ENCODE measurements at regions not wholly inside any gene's neighbourhood (a gene's known extent, or its start where the extent isn't known, plus 50 kb on each side); places are given as distances from the start of the nearest gene placed in this dataset.

- no peaks in the 10 kb centered on the region for H3K9me3 ChIP-seq (ENCODE audit: control insufficient read depth, insufficient read depth, low read depth, low read length)
- no peak overlapping the region for H2AFZ ChIP-seq (ENCODE audit: low read length)
- H3K27ac ChIP-seq (ENCODE audit: insufficient read depth, low read length): no peak overlapping the region
- H3K4me2 ChIP-seq (ENCODE audit: extremely low read depth, insufficient read depth, low read length): no peak overlapping the region
- no peaks in the 10 kb centered on the region for H3K27me3 ChIP-seq (ENCODE audit: control insufficient read depth, insufficient read depth, low read length)
- H3K9ac ChIP-seq (ENCODE audit: insufficient read depth, low read length): no peak overlapping the region
- no peaks in the 10 kb centered on the region for H3K36me3 ChIP-seq (ENCODE audit: control insufficient read depth, insufficient read depth, low read length)
- H4K20me1 ChIP-seq (ENCODE audit: control insufficient read depth, extremely low read depth, insufficient read depth, low read length): no peaks in the 10 kb centered on the region
- no peaks in the 10 kb centered on the region for H3K4me1 ChIP-seq (ENCODE audit: control insufficient read depth, extremely low read depth, insufficient read depth, low read length)
- H3K79me2 ChIP-seq (ENCODE audit: control insufficient read depth, insufficient read depth, low read length): no peaks in the 10 kb centered on the region
- H3K4me3 ChIP-seq (replicated peaks in 1 of 4; ENCODE audit: control extremely low read depth in 1 of 4, insufficient read depth in 1 of 4, low read depth in 3 of 4, low read length in 4 of 4): no peak overlapping the region
- TF ChIP-seq EZH2 (IDR thresholded peaks at IDR 0.05; ENCODE audit: low read length, missing control alignments): no peak
- no peak for TF ChIP-seq CTCF (conservative IDR thresholded peaks at IDR 0.05 in 1 of 2, IDR thresholded peaks at IDR 0.05 in 1 of 2; ENCODE audit: low read depth in 1 of 2, low read length in 2 of 2)
- DNase-seq (ENCODE audit: low read depth in 2 of 2): no peak
Measured at GRCh38 chr1:177650947-177651346, 318.9 kb downstream of the SEC16B start.

- no peak for DNase-seq (ENCODE audit: low read depth in 2 of 2)
- TF ChIP-seq EZH2 (IDR thresholded peaks at IDR 0.05; ENCODE audit: low read length, missing control alignments) (no peak), CTCF (conservative IDR thresholded peaks at IDR 0.05 in 1 of 2, IDR thresholded peaks at IDR 0.05 in 1 of 2; ENCODE audit: low read depth in 1 of 2, low read length in 2 of 2) (no peak)
- Histone ChIP-seq H3K9ac (ENCODE audit: insufficient read depth, low read length) (no peak overlapping the region), H2AFZ (ENCODE audit: low read length) (no peak overlapping the region), H3K4me3 (replicated peaks in 1 of 4; ENCODE audit: control extremely low read depth in 1 of 4, insufficient read depth in 1 of 4, low read depth in 3 of 4, low read length in 4 of 4) (no peak overlapping the region), H3K27ac (ENCODE audit: insufficient read depth, low read length) (no peak overlapping the region), H4K20me1 (ENCODE audit: control insufficient read depth, extremely low read depth, insufficient read depth, low read length) (no peaks in the 10 kb centered on the region), H3K36me3 (ENCODE audit: control insufficient read depth, insufficient read depth, low read length) (no peaks in the 10 kb centered on the region), H3K79me2 (ENCODE audit: control insufficient read depth, insufficient read depth, low read length) (no peaks in the 10 kb centered on the region), H3K27me3 (ENCODE audit: control insufficient read depth, insufficient read depth, low read length) (no peaks in the 10 kb centered on the region), H3K4me2 (ENCODE audit: extremely low read depth, insufficient read depth, low read length) (no peak overlapping the region), H3K4me1 (ENCODE audit: control insufficient read depth, extremely low read depth, insufficient read depth, low read length) (no peaks in the 10 kb centered on the region), H3K9me3 (ENCODE audit: control insufficient read depth, insufficient read depth, low read depth, low read length) (no peaks in the 10 kb centered on the region)
Measured at GRCh38 chr1:177648731-177649265, 321.1 kb downstream of the SEC16B start.

GRCh38 chr1:177648138-177648537, 321.7 kb downstream of the SEC16B start:
- DNase-seq (ENCODE audit: low read depth in 2 of 2): no peak
- H3K4me3 ChIP-seq (replicated peaks in 1 of 4; ENCODE audit: control extremely low read depth in 1 of 4, insufficient read depth in 1 of 4, low read depth in 3 of 4, low read length in 4 of 4): no peak overlapping the region
- TF ChIP-seq EZH2 (IDR thresholded peaks at IDR 0.05; ENCODE audit: low read length, missing control alignments): no peak
- TF ChIP-seq CTCF (conservative IDR thresholded peaks at IDR 0.05 in 1 of 2, IDR thresholded peaks at IDR 0.05 in 1 of 2; ENCODE audit: low read depth in 1 of 2, low read length in 2 of 2): no peak

More at GRCh38 chr1:177648138-177648537, 321.7 kb downstream of the SEC16B start:
- no peaks in the 10 kb centered on the region for H3K36me3 ChIP-seq (ENCODE audit: control insufficient read depth, insufficient read depth, low read length)
- H3K9ac ChIP-seq (ENCODE audit: insufficient read depth, low read length): no peak overlapping the region
- H3K4me1 ChIP-seq (ENCODE audit: control insufficient read depth, extremely low read depth, insufficient read depth, low read length): no peaks in the 10 kb centered on the region
- H4K20me1 ChIP-seq (ENCODE audit: control insufficient read depth, extremely low read depth, insufficient read depth, low read length): no peaks in the 10 kb centered on the region
- no peaks in the 10 kb centered on the region for H3K9me3 ChIP-seq (ENCODE audit: control insufficient read depth, insufficient read depth, low read depth, low read length)
- H3K4me2 ChIP-seq (ENCODE audit: extremely low read depth, insufficient read depth, low read length): no peak overlapping the region
- H3K27me3 ChIP-seq (ENCODE audit: control insufficient read depth, insufficient read depth, low read length): no peaks in the 10 kb centered on the region
- H3K27ac ChIP-seq (ENCODE audit: insufficient read depth, low read length): no peak overlapping the region
- no peaks in the 10 kb centered on the region for H3K79me2 ChIP-seq (ENCODE audit: control insufficient read depth, insufficient read depth, low read length)
- H2AFZ ChIP-seq (ENCODE audit: low read length): no peak overlapping the region
